Caco-2 (cell line): ENCODE measurements at regions not wholly inside any gene's neighbourhood (a gene's known extent, or its start where the extent isn't known, plus 50 kb on each side); places are given as distances from the start of the nearest gene placed in this dataset.

Experiments
- BruUV-seq: library from RNA; stranded (reverse); fragments of 400-500 nt; replicated peaks from 2 replicates; lab custom pipeline; 2021; lab: Mats Ljungman, UMichigan
- CTCF ChIA-PET: fragments of 300-600 bp; sonication (Branson Sonifier 250); formaldehyde crosslinking; loops from one replicate; lab custom pipeline; 2022; ENCODE audit warnings: antibody characterized with exemption; lab: Charles Lee
- POLR2A ChIA-PET: fragments of 300-600 bp; sonication (Branson Sonifier 250); formaldehyde crosslinking; loops from one replicate; lab custom pipeline; 2022; ENCODE audit warnings: antibody characterized with exemption; lab: Charles Lee
- DNase-seq, 2 experiments: peaks; one replicate each; pipeline versions ENCODE4 v3.0.0 to v3.0.0-alpha.2; 2020 to 2022
- H3K27me3 ChIP-seq: replicated peaks from 2 replicates; pipeline ENCODE4 v1.6.0; 2011; ENCODE audit warnings: low read length; ENCODE audit not compliant: control insufficient read depth, insufficient read depth
- H3K36me3 ChIP-seq: 2 replicates; pipeline ENCODE4 v1.5.1; 2011; ENCODE audit warnings: low read length; ENCODE audit not compliant: control insufficient read depth, insufficient read depth
- H3K4me1 ChIP-seq: fragments of 250-450 bp; sonication (Bioruptor Pico); 2 replicates; pipeline ENCODE4 v1.5.1; 2020; ENCODE audit warnings: mild to moderate bottlenecking
- H3K4me3 ChIP-seq: 2 replicates; pipeline ENCODE4 v1.5.1; 2011; ENCODE audit warnings: low read depth, mild to moderate bottlenecking, control low read depth, low read length
- H3K9me3 ChIP-seq: fragments of 250-450 bp; sonication (Bioruptor Pico); 2 replicates; pipeline ENCODE4 v1.5.1; 2020; ENCODE audit warnings: mild to moderate bottlenecking, moderate library complexity
- H3K27ac Mint-ChIP-seq: one replicate; pipeline ENCODE4 v1.8.0; 2022; ENCODE audit warnings: mixed read lengths; ENCODE audit not compliant: unreplicated experiment
- H3K27me3 Mint-ChIP-seq: one replicate; pipeline ENCODE4 v1.8.0; 2022; ENCODE audit warnings: mixed read lengths; ENCODE audit not compliant: insufficient read depth, unreplicated experiment
- H3K36me3 Mint-ChIP-seq: one replicate; pipeline ENCODE4 v1.8.0; 2022; ENCODE audit warnings: mild to moderate bottlenecking, mixed read lengths; ENCODE audit not compliant: insufficient read depth, unreplicated experiment
- H3K4me1 Mint-ChIP-seq: one replicate; pipeline ENCODE4 v1.8.0; 2022; ENCODE audit warnings: low read depth, mixed read lengths; ENCODE audit not compliant: unreplicated experiment
- H3K4me3 Mint-ChIP-seq: one replicate; pipeline ENCODE4 v1.8.0; 2022; ENCODE audit warnings: mild to moderate bottlenecking, moderate library complexity, mixed read lengths; ENCODE audit not compliant: unreplicated experiment
- H3K9me3 Mint-ChIP-seq: one replicate; pipeline ENCODE4 v1.8.0; 2022; ENCODE audit warnings: mixed read lengths; ENCODE audit not compliant: unreplicated experiment
- intact Hi-C: fragments of 100-400 bp; cut with micrococcal nuclease; formaldehyde crosslinking; loops from one replicate; pipeline ENCODE4 v1.10.0; 2022; ENCODE audit not compliant: unreplicated experiment
- TF ChIP-seq, protein P1 (sequence below), 2 experiments: fragments of 200-600 bp in 1 of 2; IDR thresholded peaks; 1 replicate in 1 of 2; 2 replicates in 1 of 2; pipeline versions ENCODE4 v1.5.1 to v1.8.0; 2011 to 2022; ENCODE audit warnings: antibody characterized with exemption in 1 of 2, control low read depth in 1 of 2, inconsistent platforms in 1 of 2, low read depth in 1 of 2, low read length in 1 of 2, mild to moderate bottlenecking in 1 of 2, moderate library complexity in 1 of 2; ENCODE audit not compliant: insufficient read depth in 1 of 2, severe bottlenecking in 1 of 2, unreplicated experiment in 1 of 2

DNA sequence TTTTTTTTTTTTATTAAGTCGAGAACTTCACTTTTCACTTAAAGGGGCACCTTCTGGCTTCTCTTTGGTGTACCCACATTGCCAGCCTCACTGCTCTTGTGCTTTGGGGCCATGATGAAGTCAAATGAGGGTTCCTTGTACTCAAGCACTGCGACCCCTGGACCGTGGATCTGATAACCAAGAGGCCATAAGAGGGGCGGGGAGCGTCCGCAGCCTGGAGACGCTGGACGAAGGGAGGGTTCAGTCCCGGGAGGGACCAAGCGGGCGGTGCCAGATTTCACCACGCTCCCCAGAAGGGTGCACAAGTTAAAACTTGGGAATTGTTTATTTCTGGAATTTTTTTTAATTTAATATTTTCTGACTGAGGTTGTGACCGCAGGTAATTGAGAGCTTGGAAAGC is 53.3 kb upstream of the SOX1 start:
- ChIA-PET CTCF (no interaction called here), POLR2A (no interaction called here)
- Mint-ChIP-seq H3K9me3 (peaks cover 31% of the 10 kb centered on the region), H3K4me1 (no peaks in the 10 kb centered on the region), H3K27me3 (peaks cover 13% of the 10 kb centered on the region), H3K27ac (no peak overlapping the region), H3K4me3 (no peak overlapping the region), H3K36me3 (no peaks in the 10 kb centered on the region)
- H3K4me1 ChIP-seq = no peaks in the 10 kb centered on the region
- no peak overlapping the region for H3K4me3 ChIP-seq
- no peaks in the 10 kb centered on the region for H3K27me3 ChIP-seq
- BruUV-seq = no TSS peak
- TF ChIP-seq, protein P1, sequence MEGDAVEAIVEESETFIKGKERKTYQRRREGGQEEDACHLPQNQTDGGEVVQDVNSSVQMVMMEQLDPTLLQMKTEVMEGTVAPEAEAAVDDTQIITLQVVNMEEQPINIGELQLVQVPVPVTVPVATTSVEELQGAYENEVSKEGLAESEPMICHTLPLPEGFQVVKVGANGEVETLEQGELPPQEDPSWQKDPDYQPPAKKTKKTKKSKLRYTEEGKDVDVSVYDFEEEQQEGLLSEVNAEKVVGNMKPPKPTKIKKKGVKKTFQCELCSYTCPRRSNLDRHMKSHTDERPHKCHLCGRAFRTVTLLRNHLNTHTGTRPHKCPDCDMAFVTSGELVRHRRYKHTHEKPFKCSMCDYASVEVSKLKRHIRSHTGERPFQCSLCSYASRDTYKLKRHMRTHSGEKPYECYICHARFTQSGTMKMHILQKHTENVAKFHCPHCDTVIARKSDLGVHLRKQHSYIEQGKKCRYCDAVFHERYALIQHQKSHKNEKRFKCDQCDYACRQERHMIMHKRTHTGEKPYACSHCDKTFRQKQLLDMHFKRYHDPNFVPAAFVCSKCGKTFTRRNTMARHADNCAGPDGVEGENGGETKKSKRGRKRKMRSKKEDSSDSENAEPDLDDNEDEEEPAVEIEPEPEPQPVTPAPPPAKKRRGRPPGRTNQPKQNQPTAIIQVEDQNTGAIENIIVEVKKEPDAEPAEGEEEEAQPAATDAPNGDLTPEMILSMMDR (IDR thresholded peaks at IDR 0.05; ENCODE audit: insufficient read depth in 1 of 2, low read depth in 1 of 2, low read length in 1 of 2, severe bottlenecking in 1 of 2, unreplicated experiment in 1 of 2) = no peak
- intact Hi-C loops = no loop called here
- DNase-seq = no peak
- H3K36me3 ChIP-seq = no peaks in the 10 kb centered on the region
- H3K9me3 ChIP-seq = no peaks in the 10 kb centered on the region

DNA sequence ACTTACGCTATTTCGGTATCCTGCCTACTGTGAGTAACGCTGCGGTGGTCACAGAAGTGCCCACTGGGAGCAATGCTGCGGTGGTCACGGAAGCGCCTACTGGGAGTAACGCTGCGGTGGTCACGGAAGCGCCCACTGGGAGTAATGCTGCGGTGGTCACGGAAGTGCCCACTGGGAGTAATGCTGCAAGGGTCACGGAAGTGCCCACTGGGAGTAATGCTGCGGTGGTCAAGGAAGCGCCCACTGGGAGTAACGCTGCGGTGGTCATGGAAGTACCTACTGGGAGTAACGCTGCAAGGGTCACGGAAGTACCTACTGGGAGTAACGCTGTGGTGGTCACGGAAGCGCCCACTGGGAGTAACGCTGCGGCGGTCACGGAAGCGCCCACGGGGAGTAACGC is 52.1 kb upstream of the SOX1 start:
- intact Hi-C loops = no loop called here
- TF ChIP-seq, protein P1 (IDR thresholded peaks at IDR 0.05; ENCODE audit: insufficient read depth in 1 of 2, low read depth in 1 of 2, low read length in 1 of 2, severe bottlenecking in 1 of 2, unreplicated experiment in 1 of 2) = no peak
- H3K27ac Mint-ChIP-seq = no peak overlapping the region
- no peaks in the 10 kb centered on the region for H3K9me3 ChIP-seq
- no peaks in the 10 kb centered on the region for H3K4me1 Mint-ChIP-seq
- no peak overlapping the region for H3K4me3 ChIP-seq
- POLR2A ChIA-PET = no interaction called here
- peaks cover 11% of the 10 kb centered on the region for H3K27me3 Mint-ChIP-seq
- no peaks in the 10 kb centered on the region for H3K36me3 Mint-ChIP-seq
- H3K4me3 Mint-ChIP-seq = no peak overlapping the region
- no peaks in the 10 kb centered on the region for H3K4me1 ChIP-seq
- H3K9me3 Mint-ChIP-seq = peaks cover 35% of the 10 kb centered on the region
- DNase-seq = no peak
- no peaks in the 10 kb centered on the region for H3K36me3 ChIP-seq
- H3K27me3 ChIP-seq = no peaks in the 10 kb centered on the region; the same call in 1 of the 2 replicates
- CTCF ChIA-PET = no interaction called here
- no TSS peak for BruUV-seq
